ENCODE measurements at regions not wholly inside any gene's neighbourhood (a gene's known extent, or its start where the extent isn't known, plus 50 kb on each side); places are given as distances from the start of the nearest gene placed in this dataset.

DNA sequence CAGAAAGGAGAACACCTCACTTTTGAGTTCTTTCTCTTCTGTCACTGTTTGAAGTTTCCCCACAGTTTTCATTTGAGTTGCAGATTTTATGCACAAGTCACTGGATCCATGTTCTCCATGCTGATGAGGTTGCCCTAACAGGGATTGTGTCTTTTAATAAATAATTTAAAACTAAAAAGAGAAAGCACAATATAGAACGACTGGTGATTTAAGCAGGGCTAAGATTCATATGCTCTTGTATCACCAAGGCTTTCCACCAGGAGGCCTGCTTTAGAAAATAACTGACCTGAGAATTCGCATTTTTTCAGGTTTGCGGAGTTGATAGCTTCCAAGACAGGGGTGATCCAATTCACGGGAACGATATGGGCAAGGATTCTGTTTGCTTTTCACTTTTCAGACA lies 252.0 kb upstream of the VEPH1 start:
- H3K27ac ChIP-seq = no peak overlapping the region
- H3K4me3 ChIP-seq = no peak overlapping the region

- no peak overlapping the region for H3K27ac ChIP-seq
- no peak overlapping the region for H3K4me3 ChIP-seq
These were observed 251.2 kb upstream of the VEPH1 start for GRCh38 chr3:157754451-157754850.

- Histone ChIP-seq H3K27ac (no peak overlapping the region), H3K4me3 (no peak overlapping the region)
These were observed 250.5 kb upstream of the VEPH1 start for GRCh38 chr3:157753787-157754136.

DNA sequence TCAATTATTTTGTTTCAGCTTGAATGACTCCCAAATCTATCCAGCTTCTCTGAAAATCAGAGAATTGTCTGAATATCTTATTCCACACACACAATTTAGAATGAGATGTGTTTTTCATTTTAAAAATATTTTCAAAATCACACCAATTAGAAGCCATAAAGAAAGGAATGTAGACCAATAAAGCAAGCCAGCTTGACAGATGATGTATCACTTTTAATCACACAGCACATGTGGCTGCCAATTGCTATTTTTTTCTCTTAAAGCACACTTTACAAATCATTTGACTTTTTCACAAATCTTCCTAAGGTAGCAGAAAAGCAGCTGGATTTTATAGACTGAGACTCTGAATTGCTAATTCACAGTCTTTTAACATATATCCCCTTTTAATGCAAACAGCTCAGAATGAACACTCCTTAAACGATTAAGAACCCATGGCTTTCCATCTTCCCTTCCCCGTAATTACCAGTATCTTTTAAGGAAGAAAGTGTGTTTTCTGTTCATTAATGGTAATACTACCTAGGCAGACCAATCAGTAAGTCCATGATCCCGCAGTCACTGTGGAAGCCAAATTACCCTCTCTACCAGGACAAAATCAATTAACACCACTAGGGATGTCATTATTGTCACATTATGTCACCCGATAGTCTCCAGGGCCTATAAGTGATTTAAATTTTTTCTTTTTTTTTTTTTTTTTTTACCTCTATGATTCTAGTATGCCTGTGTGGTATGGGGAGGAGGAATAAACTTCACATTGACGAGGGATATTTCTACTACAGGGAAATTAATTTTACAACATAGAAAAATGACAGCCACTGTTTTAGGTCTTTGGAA lies 250.0 kb upstream of the VEPH1 start:
- Histone ChIP-seq H3K27ac (no peak overlapping the region), H3K4me3 (no peak overlapping the region)

DNA sequence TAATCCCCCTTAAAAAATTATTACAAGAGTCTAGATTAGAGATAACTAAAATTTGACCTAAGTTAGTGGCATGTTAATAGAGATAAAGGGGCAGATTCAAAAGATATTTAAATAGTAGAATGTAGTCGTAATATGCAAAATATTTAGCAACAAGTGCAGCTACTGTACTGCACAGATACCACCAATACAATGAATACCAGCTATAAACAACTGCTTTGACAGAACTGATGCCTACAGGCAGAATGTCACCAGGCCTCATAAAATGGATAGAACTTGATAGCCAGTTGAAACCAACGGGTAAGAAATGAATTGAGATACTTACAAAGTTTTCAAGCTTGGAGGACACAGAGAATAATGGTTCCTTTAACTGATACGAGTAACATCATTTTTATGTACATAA lies 249.3 kb upstream of the VEPH1 start:
- H3K4me3 ChIP-seq = no peak overlapping the region
- no peak overlapping the region for H3K27ac ChIP-seq

- H3K27ac ChIP-seq = no peak overlapping the region
- no peak overlapping the region for H3K4me3 ChIP-seq
These were observed 248.2 kb upstream of the VEPH1 start for GRCh38 chr3:157751386-157751785.

GRCh38 chr3:157746391-157746790 lies 243.2 kb upstream of the VEPH1 start:
- Histone ChIP-seq H3K4me3 (no peak overlapping the region), H3K27ac (no peak overlapping the region)

DNA sequence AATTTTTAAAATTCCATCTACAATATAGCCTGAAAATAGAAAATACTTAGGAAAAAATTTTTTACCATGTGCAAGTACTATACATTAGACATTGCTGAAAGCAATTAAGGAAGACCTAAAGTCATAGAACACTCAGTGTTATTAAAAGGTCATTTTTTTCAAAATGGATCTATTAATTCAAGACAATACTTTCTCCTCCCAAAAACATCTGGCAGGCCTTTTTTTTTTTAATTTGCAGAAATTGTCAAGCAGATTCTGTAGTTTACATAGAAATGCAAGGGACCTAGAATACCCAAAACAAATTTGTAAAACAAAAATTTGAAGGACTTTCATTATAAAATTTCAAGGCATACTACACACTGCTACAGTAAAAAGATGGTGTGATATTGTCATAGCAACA lies 238.4 kb upstream of the VEPH1 start:
- Histone ChIP-seq H3K4me3 (no peak overlapping the region), H3K27ac (no peak overlapping the region)

DNA sequence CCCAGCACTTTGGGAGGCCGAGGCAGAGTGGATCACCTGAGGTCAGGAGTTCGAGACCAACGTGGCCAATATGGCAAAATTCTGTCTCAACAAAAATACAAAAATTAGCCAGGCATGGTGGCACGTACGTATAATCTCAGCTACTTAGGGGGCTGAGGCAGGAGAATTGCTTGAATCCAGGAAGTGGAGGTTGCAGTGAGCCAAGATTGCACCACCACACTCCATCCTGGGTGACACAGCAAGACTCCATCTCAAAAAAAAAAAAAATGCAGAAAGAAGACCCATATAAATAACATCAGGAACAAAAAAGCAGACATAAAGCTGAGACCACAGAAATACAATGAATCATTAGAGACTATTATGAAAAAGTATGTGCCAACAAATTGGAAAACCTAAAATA lies 235.2 kb upstream of the VEPH1 start:
- Histone ChIP-seq H3K27ac (peak overlapping the region in 1 of 21 experiments; percentile 17), H3K4me3 (no peak overlapping the region)

- H3K27ac ChIP-seq = no peak overlapping the region
- no peak overlapping the region for H3K4me3 ChIP-seq
These were observed 215.6 kb upstream of the VEPH1 start for GRCh38 chr3:157718800-157719199.

DNA sequence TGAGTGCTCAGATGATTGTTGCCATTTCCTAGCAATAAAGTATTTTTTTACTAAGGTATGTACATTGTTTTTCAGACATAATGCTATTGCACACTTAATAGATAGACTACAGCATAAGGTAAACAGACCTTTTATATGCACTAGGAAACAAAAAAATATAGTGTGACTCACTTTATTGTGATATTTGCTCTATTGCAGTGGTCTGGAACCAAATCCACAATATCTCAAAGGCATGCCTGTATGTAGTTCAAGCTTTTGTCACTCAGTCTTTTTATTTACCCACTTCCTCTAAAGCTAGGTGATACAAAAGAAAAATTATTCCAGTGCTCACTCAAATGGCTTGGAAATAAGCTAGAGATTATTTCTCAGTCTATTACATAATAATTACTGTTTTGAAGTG lies 209.9 kb upstream of the VEPH1 start:
- no peak overlapping the region for H3K4me3 ChIP-seq

DNA sequence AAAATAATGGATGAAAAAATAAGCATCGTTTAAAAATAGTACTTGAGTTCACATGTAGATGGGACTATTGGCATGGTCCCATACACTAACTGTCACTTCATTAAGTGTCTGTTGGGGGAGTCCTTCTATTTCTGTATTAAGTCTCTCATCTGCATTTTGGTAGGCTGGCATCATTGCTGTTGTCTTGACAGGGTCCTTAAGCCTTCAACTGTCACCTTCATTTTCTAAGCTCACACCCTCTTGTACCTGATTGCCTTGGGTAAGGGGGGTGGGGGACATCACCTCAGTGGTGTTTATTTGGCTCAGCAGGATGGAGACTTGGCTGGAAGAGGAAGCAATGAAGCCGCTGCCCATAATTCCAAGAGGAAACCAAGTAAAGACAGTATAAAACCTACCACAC lies 202.0 kb upstream of the VEPH1 start:
- Histone ChIP-seq H3K27ac (no peak overlapping the region), H3K4me3 (no peak overlapping the region)

More for the DNA sequence above, 209.9 kb upstream of the VEPH1 start:
- H3K27ac ChIP-seq = no peak overlapping the region

GRCh38 chr3:157700405-157700804 lies 197.2 kb upstream of the VEPH1 start:
- Histone ChIP-seq H3K27ac (no peak overlapping the region), H3K4me3 (no peak overlapping the region)

GRCh38 chr3:157695586-157695985 lies 192.4 kb upstream of the VEPH1 start:
- Histone ChIP-seq H3K27ac (no peak overlapping the region), H3K4me3 (no peak overlapping the region)

DNA sequence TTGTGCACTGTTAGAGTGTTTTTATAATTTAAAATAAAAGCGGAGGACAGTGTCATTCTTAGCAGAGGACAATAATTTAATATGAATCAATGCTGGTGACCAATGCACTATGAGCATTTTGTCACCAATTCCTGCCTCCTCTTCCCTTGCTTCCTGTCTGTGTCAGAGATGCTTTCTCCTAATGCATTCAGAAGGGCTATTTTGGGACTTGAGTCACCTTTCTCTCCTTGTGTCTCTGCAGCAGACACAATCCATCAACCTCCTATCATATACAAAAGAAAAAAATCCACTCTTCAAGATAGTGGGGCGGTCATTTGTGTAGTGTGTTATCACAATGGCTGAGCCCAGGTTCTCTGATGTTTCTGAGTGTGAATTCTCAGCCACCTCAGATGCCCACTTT lies 191.9 kb upstream of the VEPH1 start:
- H3K27ac ChIP-seq = no peak overlapping the region
- no peak overlapping the region for H3K4me3 ChIP-seq

GRCh38 chr3:157693762-157694161 lies 190.5 kb upstream of the VEPH1 start:
- Histone ChIP-seq H3K27ac (no peak overlapping the region), H3K4me3 (no peak overlapping the region)

GRCh38 chr3:157692468-157692867 lies 189.3 kb upstream of the VEPH1 start:
- Histone ChIP-seq H3K27ac (no peak overlapping the region), H3K4me3 (no peak overlapping the region)

DNA sequence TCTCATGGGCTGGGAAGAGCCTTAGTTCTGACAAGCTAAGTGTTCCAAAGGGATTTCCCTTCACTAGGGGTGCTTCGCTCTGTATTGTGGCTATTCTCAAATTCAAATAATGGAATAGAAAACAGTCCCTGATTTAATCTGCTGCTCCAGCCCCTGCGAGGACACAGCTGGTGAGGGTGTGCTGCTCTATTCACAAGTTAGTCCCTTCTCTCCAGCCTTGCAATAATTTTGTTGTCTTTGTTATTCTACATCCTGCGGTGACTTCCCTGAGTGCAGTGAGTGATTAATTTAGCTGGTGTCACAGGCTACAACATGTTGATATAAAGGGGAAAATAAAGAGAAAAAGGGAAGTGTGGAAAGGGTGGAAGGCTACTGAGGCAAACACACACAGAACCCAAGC lies 180.5 kb upstream of the VEPH1 start:
- H3K4me3 ChIP-seq = no peak overlapping the region
- H3K27ac ChIP-seq = no peak overlapping the region

GRCh38 chr3:157672061-157672460 lies 168.8 kb upstream of the VEPH1 start:
- H3K4me3 ChIP-seq = no peak overlapping the region

GRCh38 chr3:157671656-157672055 lies 168.4 kb upstream of the VEPH1 start:
- Histone ChIP-seq H3K27ac (no peak overlapping the region), H3K4me3 (no peak overlapping the region)

More at GRCh38 chr3:157672061-157672460, 168.8 kb upstream of the VEPH1 start:
- no peak overlapping the region for H3K27ac ChIP-seq

- no peak overlapping the region for H3K27ac ChIP-seq
- no peak overlapping the region for H3K4me3 ChIP-seq
These were observed 166.2 kb upstream of the VEPH1 start for GRCh38 chr3:157669416-157669815.

GRCh38 chr3:157667493-157667892 lies 164.3 kb upstream of the VEPH1 start:
- no peak overlapping the region for H3K27ac ChIP-seq
- H3K4me3 ChIP-seq = no peak overlapping the region
